ENCODE measurements at regions not wholly inside any gene's neighbourhood (a gene's known extent, or its start where the extent isn't known, plus 50 kb on each side); places are given as distances from the start of the nearest gene placed in this dataset.

DNA sequence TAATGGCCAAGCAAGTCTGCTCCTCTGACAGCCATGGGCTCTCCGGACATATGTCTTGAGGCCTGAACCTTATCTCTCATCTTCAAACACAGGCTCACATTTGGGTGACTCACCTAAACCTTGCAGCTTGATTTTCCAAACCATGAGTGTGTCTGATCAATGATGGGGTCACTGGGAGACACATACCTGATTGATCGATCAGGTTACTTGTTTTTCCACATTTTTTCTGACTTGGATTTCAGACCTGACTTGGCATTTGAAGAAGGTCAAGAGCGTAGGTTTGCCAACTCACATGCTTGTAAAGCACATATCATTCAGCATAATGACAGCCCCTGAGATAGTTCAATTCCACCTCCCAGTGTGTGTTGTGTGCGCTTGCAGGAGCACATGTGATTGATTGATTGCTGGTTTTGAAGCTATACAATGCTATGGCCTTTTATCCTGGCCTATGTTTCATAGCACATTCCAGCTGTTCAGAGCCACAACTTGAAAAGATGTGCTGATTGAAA, 116.7 kb upstream of the KIRREL3 start:
- DNase-seq (ENCODE audit: low read depth in 3 of 3, low spot score in 1 of 3) = no peak

GRCh38 chr11:127115844-127116243, 115.3 kb upstream of the KIRREL3 start:
- no peak for DNase-seq (ENCODE audit: low read depth in 3 of 3, low spot score in 1 of 3)

DNA sequence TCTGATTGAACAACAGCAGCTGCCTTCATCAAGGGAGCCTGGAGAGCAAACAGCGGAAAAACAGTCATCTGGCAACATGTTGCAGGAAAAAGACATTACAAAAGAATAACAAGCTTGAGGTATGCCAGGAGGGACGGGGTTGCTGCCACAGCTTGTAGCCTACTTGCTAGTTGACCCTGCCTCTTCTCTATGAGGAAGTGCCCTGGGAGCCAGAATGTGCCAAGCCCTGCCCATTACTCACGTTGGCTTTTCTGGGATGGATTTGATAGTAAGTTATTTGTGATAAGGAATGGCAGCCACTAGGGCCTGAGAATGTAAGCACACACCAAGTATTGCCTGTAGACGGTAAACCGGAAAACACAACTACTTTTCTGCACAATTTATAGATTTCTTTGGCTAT, 113.5 kb upstream of the KIRREL3 start:
- DNase-seq (ENCODE audit: low read depth in 3 of 3, low spot score in 1 of 3) = no peak

DNA sequence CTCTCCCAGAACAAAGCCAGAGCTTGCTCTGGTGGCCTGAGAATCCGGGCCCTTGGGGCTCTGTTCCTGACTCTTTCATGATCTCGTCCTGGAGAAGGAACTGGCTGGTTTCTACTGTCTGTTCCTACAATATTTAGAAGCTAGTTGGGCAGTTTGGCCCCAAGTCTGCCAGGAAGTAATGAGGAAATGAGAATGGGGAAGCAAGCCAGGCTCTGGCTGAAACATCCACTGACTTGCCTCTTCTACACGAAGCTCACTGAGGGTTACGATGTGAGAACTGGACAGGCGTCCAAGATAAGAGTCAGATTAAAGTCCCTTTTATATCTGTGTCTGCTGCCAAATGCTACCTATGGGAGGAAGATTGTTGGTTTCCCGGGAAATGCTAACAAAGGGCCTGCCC, 110.0 kb upstream of the KIRREL3 start:
- DNase-seq (ENCODE audit: low read depth in 3 of 3, low spot score in 1 of 3) = no peak

DNA sequence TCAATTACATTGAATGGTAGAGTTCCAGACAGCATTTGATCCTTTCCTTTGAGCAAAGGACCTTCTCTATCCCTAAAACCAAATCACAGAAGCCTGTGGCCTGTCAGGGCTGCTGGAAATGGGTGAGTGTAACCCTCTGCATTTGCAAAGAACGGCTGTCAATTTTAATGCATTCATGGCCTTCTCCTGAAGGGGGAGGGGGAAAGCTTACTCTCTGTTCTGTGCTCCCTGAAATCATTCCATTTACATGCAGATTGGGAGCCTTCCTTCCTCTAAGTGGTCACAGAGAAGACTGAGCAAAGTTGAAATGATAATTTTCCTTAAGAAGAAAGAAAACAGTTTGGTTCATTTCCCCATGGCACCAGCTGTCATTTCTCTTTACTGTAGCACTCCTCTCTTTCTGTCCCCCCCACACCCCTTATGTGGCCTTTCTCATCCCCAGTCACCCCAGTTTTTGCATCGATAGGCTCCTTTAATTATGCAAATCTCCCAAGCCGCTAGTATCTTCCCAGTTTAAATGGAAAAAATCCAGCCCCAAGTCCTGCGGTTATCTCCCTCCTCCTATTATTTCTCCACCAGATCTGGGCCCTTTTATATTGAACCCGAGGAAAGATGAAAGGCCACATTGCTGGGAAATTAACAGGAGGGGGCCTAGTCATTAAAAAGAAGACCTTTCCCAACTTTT, 109.4 kb upstream of the KIRREL3 start:
- no peak for DNase-seq (ENCODE audit: low read depth in 3 of 3, low spot score in 1 of 3)

GRCh38 chr11:127108838-127109237, 108.3 kb upstream of the KIRREL3 start:
- DNase-seq (ENCODE audit: low read depth in 3 of 3, low spot score in 1 of 3) = no peak

DNA sequence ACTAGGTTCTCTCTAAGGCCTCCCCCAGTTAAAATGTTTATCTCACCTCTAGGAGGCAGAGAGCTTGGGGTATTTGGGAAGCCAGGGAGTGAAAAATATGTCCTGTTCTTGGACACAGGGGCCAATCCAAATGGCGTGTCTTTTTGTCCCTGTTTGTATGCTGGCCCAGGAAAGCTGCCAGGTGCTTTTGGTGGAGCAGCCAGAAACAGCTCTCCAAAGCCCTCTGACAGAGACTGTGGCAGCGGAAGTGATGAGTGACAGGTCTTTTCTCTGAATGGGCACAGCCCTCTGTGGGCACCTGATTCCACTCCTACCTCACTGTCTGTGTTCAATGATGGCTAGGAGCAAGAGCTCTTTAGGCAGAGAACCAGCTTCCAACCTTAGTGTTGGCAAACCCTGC, 106.4 kb upstream of the KIRREL3 start:
- no peak for DNase-seq (ENCODE audit: low read depth in 3 of 3, low spot score in 1 of 3)

DNA sequence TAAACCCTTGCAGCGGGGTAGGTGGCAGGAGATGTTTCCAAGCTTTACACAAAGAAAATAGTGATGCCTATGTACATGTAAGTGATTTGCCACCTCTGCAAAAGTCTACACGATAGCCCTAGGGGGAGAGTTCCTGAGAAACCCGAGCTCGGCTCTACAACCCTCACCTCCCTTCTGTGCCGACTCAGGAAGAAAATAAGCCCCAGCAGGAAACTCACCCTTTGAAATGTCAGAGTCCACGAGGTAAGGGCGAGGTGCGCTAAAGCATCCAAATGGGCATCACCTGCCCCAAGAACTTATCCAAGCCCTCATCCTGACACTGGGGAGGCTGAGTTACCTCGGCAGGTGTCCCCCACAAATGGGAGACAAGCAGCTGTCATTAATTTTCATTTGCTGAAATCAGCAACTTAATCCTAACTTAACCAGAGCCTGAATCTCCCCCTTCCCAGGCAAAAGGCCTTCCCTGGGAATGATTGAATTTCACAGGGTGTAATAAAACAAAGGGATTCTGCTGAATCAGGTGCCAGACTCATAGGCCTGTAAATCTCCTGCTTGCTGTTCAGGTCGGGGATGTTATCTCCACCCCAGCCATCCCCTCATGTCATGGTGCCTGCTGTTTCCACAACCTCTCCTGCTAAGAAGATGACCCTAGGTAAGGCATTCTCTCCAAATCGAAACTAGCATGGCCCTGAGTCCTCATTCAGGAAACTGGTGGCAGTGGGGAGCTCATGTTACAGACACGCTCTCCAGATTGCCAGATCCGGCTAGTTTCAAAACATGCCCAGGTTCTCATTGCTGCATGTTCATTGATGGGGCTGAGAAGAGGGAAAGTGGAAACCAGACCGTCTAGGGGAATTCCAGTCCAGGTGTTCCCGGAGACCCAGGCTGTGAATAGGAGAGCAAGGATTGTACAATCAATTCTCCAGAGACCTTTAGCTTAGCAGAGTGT, 105.3 kb upstream of the KIRREL3 start:
- no peak for DNase-seq (ENCODE audit: low read depth in 3 of 3, low spot score in 1 of 3)

DNA sequence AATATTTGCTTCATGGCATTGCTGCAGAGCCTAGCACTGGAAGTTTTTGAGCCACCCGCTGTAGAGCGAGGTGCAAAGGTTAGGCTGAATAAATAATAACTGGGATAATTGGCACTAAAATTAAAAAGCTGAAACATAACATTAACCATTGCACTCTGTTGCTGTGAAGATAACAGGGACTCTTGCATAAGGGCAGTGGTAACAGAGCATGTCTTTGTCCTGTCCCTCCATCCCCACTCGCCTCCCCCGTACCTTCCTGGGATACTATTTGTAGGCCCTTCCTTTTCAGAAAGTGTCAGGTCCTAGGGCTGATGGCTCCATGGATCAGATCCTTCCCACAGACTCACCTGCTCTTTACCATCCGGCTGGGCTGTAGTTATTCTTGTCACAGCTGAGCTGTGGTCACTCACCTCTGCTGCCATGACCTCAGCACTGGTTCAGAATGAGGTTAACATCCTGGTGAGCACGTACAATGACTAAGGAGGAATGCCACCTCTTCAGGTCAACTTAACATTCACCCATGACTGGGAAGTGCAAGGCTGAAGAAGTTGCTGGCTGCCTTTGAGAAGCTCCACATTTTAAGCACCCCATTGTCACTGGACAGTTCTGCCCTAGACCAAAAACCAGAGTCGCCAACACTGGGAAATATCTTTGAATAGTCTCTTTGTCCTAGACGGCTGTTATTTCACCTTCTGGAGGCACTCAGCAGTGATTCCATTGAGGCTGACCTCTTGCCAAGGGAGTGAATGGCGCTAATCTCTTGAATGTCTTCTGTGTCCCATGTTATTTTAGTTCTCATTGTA, 103.2 kb upstream of the KIRREL3 start:
- no peak for DNase-seq (ENCODE audit: low read depth in 3 of 3, low spot score in 1 of 3)

GRCh38 chr11:127098684-127099083, 98.1 kb upstream of the KIRREL3 start:
- DNase-seq (ENCODE audit: low read depth in 3 of 3, low spot score in 1 of 3) = no peak

DNA sequence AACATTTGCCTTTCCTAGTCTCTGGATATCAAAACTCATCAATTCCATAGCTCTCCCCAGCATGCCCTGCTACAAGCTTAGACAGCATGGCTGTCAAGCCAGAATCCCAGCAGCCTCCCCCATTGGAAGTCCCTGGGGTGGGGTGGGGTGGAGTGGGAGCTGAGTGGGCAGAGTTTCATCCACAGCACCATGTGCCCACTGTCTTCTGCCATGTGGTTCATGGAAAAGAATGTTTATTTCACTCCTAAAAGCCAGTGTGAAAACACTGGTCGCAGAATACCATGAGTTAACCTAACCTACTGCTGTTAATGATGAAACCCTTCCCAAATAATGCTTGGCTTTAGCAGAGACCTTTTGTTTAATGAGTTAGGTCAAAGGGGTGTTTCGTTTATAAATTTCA, 80.2 kb upstream of the KIRREL3 start:
- DNase-seq (ENCODE audit: low read depth in 3 of 3, low spot score in 1 of 3) = no peak

DNA sequence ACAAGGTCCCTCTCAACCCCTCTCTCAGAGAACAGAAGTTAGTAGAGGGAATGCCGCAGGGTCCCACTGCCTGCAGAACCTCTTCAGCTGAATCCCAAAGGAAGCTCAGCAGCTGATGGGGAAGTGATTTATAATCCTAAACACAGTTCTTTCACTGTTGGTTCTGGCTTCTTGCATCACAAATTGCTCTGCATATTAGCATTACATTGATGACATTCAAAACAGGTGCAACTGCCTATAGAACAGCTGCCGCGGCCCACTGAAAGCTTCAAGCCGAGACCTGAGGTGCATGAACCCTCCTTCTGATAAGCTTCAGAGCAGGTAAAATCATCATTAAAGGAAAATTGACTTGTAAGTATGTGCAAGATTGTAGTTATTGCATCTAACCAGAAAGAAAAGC, 75.2 kb upstream of the KIRREL3 start:
- DNase-seq (ENCODE audit: low read depth in 3 of 3, low spot score in 1 of 3) = no peak

- DNase-seq (ENCODE audit: low read depth in 3 of 3, low spot score in 1 of 3) = no peak
These were observed 73.7 kb upstream of the KIRREL3 start for GRCh38 chr11:127074151-127074761.

DNA sequence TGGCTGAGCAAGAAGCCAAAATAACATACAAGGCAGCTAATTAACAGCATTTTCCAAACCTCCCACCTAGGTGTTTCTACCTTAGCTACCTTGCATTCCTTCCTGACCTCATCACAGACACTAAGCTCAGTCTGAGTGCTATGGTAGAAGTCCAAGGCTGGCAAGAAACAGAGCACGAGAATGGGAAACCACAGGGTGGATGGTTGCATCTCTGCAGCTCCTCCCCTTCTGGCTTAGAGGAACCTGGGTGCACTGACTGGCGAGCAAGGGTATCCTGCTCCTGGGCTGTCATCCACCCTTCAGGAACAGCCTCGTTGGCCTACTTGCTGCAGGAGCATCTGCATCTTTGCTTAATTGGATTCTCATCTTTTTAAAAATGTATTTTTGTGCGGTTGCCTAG, 73.1 kb upstream of the KIRREL3 start:
- no peak for DNase-seq (ENCODE audit: low read depth in 3 of 3, low spot score in 1 of 3)

- DNase-seq (ENCODE audit: low read depth in 3 of 3, low spot score in 1 of 3) = no peak
These were observed 71.0 kb upstream of the KIRREL3 start for GRCh38 chr11:127071606-127072005.

DNA sequence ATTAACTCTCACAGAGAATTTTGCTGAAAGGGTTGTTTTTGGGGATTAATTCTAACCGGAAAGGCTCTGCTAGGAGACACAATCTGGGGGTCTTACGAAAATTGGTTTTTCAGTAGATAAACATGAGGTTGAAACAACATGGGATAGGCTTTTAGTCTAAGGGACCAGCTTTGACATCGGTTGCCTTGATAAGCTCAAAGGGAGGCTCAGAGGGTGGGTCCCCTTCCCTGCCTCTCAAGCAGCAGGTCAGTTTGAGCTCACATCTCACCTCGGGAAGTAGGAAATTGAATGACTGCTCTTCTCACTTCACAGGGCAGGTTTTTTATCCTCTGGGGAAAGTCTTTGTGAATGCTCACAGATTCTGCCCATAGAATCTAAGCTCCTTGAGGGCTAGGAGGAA, 70.2 kb upstream of the KIRREL3 start:
- DNase-seq (ENCODE audit: low read depth in 3 of 3, low spot score in 1 of 3) = no peak

DNA sequence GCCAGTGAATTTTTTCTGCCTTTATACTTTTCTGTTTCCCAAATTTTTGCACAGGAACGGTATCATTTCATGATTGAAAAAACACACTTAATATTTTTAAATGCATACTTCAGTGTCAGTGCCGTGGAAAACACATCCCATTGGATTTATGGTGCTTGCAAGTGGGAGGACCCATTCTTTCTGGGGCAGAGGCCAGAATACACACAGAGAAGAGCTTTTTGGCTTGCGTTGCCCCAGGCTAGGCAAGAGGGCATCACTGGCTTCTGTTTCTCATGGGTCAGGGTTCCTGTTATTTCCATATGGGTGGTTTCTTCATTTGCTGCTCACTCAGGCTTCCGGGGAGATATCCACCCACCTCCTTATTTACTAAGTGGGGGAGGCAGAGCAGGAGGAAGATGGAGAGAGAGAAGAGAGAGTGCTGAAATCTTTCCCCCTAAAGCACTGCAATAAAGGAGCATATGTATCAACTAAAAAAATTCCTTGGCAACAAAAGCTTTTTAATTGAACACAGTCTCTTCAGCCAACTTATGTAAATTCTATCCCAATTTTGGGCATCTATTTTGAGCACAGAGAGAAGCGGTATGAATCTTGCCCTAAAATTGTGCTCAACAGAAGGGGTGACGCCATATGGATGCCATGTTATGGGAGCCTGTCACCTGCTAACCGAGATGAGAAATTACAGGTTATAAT, 66.0 kb upstream of the KIRREL3 start:
- no peak for DNase-seq (ENCODE audit: low read depth in 3 of 3, low spot score in 1 of 3)

GRCh38 chr11:127063241-127063640, 62.7 kb upstream of the KIRREL3 start:
- no peak for DNase-seq (ENCODE audit: low read depth in 3 of 3, low spot score in 1 of 3)

DNA sequence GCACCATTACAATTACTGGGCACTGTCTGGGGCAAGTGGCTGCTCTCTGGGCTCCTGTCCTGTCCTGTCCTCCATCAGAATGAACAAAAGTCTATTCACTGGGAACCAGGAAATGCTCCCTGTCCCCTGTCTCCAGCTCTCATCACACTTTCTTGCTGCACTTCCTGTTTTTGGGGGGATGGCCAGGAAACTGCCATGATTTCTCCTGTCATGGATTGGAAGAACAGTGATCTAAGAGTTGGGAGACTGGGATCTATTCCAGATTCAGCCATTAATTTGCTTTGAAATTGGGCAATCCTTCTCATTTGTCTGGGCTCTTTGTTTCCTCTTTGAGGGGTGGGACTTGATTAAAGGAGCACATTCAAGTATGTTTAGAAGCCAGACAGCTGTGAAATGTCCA, 61.4 kb upstream of the KIRREL3 start:
- no peak for DNase-seq (ENCODE audit: low read depth in 3 of 3, low spot score in 1 of 3)

DNA sequence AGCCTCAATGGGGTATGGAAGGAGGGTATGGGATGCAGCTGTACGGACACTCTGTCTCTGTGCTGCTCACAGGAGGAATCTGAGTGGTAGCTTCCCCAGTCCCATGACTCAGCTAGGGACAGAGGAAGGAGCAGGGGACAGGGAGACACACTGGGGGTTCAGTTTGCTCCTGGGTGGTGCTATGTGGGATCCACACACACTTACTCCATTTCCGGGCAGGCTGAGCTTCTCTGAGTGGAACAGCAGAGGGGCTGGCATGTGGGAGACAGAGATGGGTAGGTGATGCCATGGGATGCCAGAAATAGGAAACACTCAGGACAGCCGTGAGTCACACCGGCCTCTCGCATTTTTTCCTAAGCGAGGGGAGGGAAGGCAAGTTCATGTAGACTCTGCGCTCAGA, 59.2 kb upstream of the KIRREL3 start:
- DNase-seq (ENCODE audit: low read depth in 3 of 3, low spot score in 1 of 3) = no peak

DNA sequence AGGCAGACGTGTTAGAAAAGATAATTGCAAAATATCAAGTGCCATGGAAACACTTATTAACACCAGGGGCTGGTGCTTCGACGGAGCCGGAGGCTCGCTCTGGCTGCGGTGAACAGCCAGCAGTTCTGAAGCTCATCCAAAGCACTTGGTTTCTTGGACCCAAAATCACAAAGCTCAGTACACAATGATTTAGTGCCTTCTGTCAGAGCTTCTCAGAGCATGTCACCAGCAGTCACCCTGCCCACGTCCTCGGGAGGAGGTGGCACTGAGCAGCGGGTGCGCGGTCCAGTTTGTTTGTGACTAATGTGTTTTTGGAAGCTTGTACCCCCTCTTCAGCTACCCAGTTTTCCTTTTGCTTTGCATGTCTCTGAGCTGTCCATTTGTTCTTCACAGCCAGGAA, 58.7 kb upstream of the KIRREL3 start:
- DNase-seq (ENCODE audit: low read depth in 3 of 3, low spot score in 1 of 3) = no peak

Data from stimulated activated CD4-positive, alpha-beta T cell treated with anti-CD3 and anti-CD28 coated beads, TNF-alpha, amount 100 ng/mL, for 1 hour (primary cell).